IPS-15b (cell line): ENCODE measurements at regions not wholly inside any gene's neighbourhood (a gene's known extent, or its start where the extent isn't known, plus 50 kb on each side); places are given as distances from the start of the nearest gene placed in this dataset.

Experiments used
- H3K27me3 ChIP-seq: one replicate; pipeline ENCODE4 v1.6.1; 2013; ENCODE audit warnings: low read length; ENCODE audit not compliant: control insufficient read depth, insufficient read depth
- H3K36me3 ChIP-seq: one replicate; pipeline ENCODE4 v1.6.1; 2013; ENCODE audit warnings: low read length; ENCODE audit not compliant: control insufficient read depth, insufficient read depth
- H3K4me1 ChIP-seq: one replicate; pipeline ENCODE4 v1.6.1; 2013; ENCODE audit warnings: mild to moderate bottlenecking, low read length; ENCODE audit not compliant: control insufficient read depth, insufficient read depth
- H3K4me3 ChIP-seq: one replicate; pipeline ENCODE4 v1.5.1; 2013; ENCODE audit warnings: low read depth, low read length
- H3K9ac ChIP-seq: one replicate; pipeline ENCODE4 v1.6.1; 2013; ENCODE audit warnings: low read depth, mild to moderate bottlenecking, low read length
- H3K9me3 ChIP-seq: one replicate; pipeline ENCODE4 v1.6.1; 2013; ENCODE audit warnings: mild to moderate bottlenecking, low read length; ENCODE audit not compliant: control insufficient read depth, insufficient read depth

GRCh38 chr4:110902500-110902899, 279.6 kb upstream of the PITX2 start:
- no peaks in the 10 kb centered on the region for H3K36me3 ChIP-seq
- no peaks in the 10 kb centered on the region for H3K27me3 ChIP-seq
- no peak overlapping the region for H3K9ac ChIP-seq
- H3K9me3 ChIP-seq, result no peaks in the 10 kb centered on the region
- peaks cover 4% of the 10 kb centered on the region for H3K4me1 ChIP-seq
- H3K4me3 ChIP-seq, result no peak overlapping the region

GRCh38 chr4:110904435-110905065, 281.7 kb upstream of the PITX2 start:
- Histone ChIP-seq H3K27me3 (no peaks in the 10 kb centered on the region), H3K4me1 (no peaks in the 10 kb centered on the region), H3K4me3 (no peak overlapping the region), H3K9ac (no peak overlapping the region), H3K9me3 (no peaks in the 10 kb centered on the region), H3K36me3 (no peaks in the 10 kb centered on the region)

GRCh38 chr4:110905367-110905766, 282.5 kb upstream of the PITX2 start:
- Histone ChIP-seq H3K4me1 (no peaks in the 10 kb centered on the region), H3K4me3 (no peak overlapping the region), H3K36me3 (no peaks in the 10 kb centered on the region), H3K9me3 (no peaks in the 10 kb centered on the region), H3K9ac (no peak overlapping the region), H3K27me3 (no peaks in the 10 kb centered on the region)

- Histone ChIP-seq H3K4me1 (no peaks in the 10 kb centered on the region), H3K27me3 (no peaks in the 10 kb centered on the region), H3K36me3 (no peaks in the 10 kb centered on the region), H3K9me3 (no peaks in the 10 kb centered on the region), H3K4me3 (no peak overlapping the region), H3K9ac (no peak overlapping the region)
Measured at GRCh38 chr4:110907801-110908313, 285.0 kb upstream of the PITX2 start.

GRCh38 chr4:110914791-110915190, 291.9 kb upstream of the PITX2 start:
- Histone ChIP-seq H3K4me3 (no peak overlapping the region), H3K4me1 (no peaks in the 10 kb centered on the region), H3K9me3 (no peaks in the 10 kb centered on the region), H3K27me3 (no peaks in the 10 kb centered on the region), H3K9ac (no peak overlapping the region), H3K36me3 (no peaks in the 10 kb centered on the region)

- Histone ChIP-seq H3K9me3 (no peaks in the 10 kb centered on the region), H3K9ac (no peak overlapping the region), H3K27me3 (no peaks in the 10 kb centered on the region), H3K4me1 (no peaks in the 10 kb centered on the region), H3K36me3 (no peaks in the 10 kb centered on the region), H3K4me3 (no peak overlapping the region)
Measured at GRCh38 chr4:110915301-110915700, 292.4 kb upstream of the PITX2 start.

- H3K4me3 ChIP-seq, result no peak overlapping the region
- no peaks in the 10 kb centered on the region for H3K4me1 ChIP-seq
- H3K9me3 ChIP-seq, result no peaks in the 10 kb centered on the region
- H3K36me3 ChIP-seq, result no peaks in the 10 kb centered on the region
- H3K27me3 ChIP-seq, result no peaks in the 10 kb centered on the region
- H3K9ac ChIP-seq, result no peak overlapping the region
Measured at GRCh38 chr4:110916505-110916904, 293.6 kb upstream of the PITX2 start.

- H3K27me3 ChIP-seq, result no peaks in the 10 kb centered on the region
- H3K4me3 ChIP-seq, result no peak overlapping the region
Measured at GRCh38 chr4:110917835-110918234, 295.0 kb upstream of the PITX2 start.

GRCh38 chr4:110920990-110921389, 298.1 kb upstream of the PITX2 start:
- no peak overlapping the region for H3K9ac ChIP-seq
- no peak overlapping the region for H3K4me3 ChIP-seq
- H3K9me3 ChIP-seq, result no peaks in the 10 kb centered on the region
- H3K36me3 ChIP-seq, result no peaks in the 10 kb centered on the region
- no peaks in the 10 kb centered on the region for H3K4me1 ChIP-seq
- no peaks in the 10 kb centered on the region for H3K27me3 ChIP-seq

More at GRCh38 chr4:110917835-110918234, 295.0 kb upstream of the PITX2 start:
- no peaks in the 10 kb centered on the region for H3K4me1 ChIP-seq
- no peaks in the 10 kb centered on the region for H3K9me3 ChIP-seq
- H3K36me3 ChIP-seq, result no peaks in the 10 kb centered on the region
- H3K9ac ChIP-seq, result no peak overlapping the region

- Histone ChIP-seq H3K27me3 (no peaks in the 10 kb centered on the region), H3K9ac (no peak overlapping the region), H3K9me3 (no peaks in the 10 kb centered on the region), H3K36me3 (no peaks in the 10 kb centered on the region), H3K4me1 (no peaks in the 10 kb centered on the region), H3K4me3 (no peak overlapping the region)
Measured at GRCh38 chr4:110924761-110925160, 301.9 kb upstream of the PITX2 start.

GRCh38 chr4:110926841-110927400, 304.0 kb upstream of the PITX2 start:
- H3K4me3 ChIP-seq, result no peak overlapping the region
- H3K36me3 ChIP-seq, result no peaks in the 10 kb centered on the region
- no peaks in the 10 kb centered on the region for H3K4me1 ChIP-seq
- no peak overlapping the region for H3K9ac ChIP-seq
- no peaks in the 10 kb centered on the region for H3K27me3 ChIP-seq
- no peaks in the 10 kb centered on the region for H3K9me3 ChIP-seq

- Histone ChIP-seq H3K9me3 (no peaks in the 10 kb centered on the region), H3K27me3 (no peaks in the 10 kb centered on the region), H3K9ac (no peak overlapping the region), H3K36me3 (no peaks in the 10 kb centered on the region), H3K4me3 (no peak overlapping the region), H3K4me1 (no peaks in the 10 kb centered on the region)
Measured at GRCh38 chr4:110933341-110933740, 310.5 kb upstream of the PITX2 start.
